GM12878 (cell line): ENCODE measurements at regions not wholly inside any gene's neighbourhood (a gene's known extent, or its start where the extent isn't known, plus 50 kb on each side); places are given as distances from the start of the nearest gene placed in this dataset.

ENCODE experiments used
- SMAD1 ChIP-seq: fragments of 450-650 bp; IDR thresholded peaks from 2 replicates; pipeline ENCODE4 v1.6.1; 2018; ENCODE audit warnings: mild to moderate bottlenecking, low read depth; ENCODE audit not compliant: partially characterized antibody
- TF ChIP-seq, protein P1 (sequence below): fragments of 450-650 bp; IDR thresholded peaks from 2 replicates; pipeline ENCODE4 v1.6.1; 2016; ENCODE audit warnings: mild to moderate bottlenecking, moderate library complexity, borderline replicate concordance
- TF ChIP-seq, protein P2 (sequence below): fragments of 450-650 bp; IDR thresholded peaks from 2 replicates; pipeline ENCODE4 v1.6.1; 2017; ENCODE audit warnings: low read depth, mild to moderate bottlenecking, moderate library complexity
- TF ChIP-seq, protein P3 (sequence below): fragments of 150-350 bp; IDR thresholded peaks from 2 replicates; pipeline ENCODE4 v1.6.1; 2016; ENCODE audit warnings: low read depth, low read length
- TF ChIP-seq, protein P4 (sequence below): fragments of 450-650 bp; IDR thresholded peaks from 2 replicates; pipeline ENCODE4 v1.6.1; 2017; ENCODE audit warnings: mild to moderate bottlenecking, moderate library complexity

DNA sequence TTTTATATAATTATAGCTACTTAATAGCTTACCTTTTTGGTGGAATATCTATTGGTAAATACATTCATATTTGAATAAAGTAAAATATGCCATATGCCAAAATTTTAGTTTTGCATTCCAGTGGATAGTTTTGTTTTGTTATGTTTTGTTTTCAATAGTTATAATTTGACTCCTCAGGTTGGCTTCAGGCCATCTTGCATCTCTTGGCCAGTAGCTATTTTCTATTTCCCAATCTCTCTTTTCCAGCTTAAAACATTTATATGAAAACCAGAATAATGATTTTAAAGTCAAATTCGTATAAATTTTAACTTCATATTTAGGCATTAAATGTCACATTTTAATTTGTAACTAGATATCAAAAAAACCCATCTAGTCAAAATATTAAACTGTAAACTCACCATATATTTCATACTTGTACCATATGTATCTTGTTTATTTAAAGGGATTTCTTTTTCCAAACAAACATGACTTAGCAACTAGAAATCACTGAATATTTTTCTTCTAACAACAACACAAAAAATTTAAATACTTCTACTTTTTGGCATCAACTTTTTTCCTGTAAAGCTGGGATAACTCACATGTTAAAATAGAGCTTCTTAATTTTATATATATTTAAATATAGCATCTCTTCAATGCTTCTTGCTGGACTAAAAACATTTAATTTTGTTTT, 1209.6 kb downstream of the PCDH7 start (continued):
- TF ChIP-seq, protein P1, sequence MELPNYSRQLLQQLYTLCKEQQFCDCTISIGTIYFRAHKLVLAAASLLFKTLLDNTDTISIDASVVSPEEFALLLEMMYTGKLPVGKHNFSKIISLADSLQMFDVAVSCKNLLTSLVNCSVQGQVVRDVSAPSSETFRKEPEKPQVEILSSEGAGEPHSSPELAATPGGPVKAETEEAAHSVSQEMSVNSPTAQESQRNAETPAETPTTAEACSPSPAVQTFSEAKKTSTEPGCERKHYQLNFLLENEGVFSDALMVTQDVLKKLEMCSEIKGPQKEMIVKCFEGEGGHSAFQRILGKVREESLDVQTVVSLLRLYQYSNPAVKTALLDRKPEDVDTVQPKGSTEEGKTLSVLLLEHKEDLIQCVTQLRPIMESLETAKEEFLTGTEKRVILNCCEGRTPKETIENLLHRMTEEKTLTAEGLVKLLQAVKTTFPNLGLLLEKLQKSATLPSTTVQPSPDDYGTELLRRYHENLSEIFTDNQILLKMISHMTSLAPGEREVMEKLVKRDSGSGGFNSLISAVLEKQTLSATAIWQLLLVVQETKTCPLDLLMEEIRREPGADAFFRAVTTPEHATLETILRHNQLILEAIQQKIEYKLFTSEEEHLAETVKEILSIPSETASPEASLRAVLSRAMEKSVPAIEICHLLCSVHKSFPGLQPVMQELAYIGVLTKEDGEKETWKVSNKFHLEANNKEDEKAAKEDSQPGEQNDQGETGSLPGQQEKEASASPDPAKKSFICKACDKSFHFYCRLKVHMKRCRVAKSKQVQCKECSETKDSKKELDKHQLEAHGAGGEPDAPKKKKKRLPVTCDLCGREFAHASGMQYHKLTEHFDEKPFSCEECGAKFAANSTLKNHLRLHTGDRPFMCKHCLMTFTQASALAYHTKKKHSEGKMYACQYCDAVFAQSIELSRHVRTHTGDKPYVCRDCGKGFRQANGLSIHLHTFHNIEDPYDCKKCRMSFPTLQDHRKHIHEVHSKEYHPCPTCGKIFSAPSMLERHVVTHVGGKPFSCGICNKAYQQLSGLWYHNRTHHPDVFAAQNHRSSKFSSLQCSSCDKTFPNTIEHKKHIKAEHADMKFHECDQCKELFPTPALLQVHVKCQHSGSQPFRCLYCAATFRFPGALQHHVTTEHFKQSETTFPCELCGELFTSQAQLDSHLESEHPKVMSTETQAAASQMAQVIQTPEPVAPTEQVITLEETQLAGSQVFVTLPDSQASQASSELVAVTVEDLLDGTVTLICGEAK: no peak
- TF ChIP-seq, protein P2, sequence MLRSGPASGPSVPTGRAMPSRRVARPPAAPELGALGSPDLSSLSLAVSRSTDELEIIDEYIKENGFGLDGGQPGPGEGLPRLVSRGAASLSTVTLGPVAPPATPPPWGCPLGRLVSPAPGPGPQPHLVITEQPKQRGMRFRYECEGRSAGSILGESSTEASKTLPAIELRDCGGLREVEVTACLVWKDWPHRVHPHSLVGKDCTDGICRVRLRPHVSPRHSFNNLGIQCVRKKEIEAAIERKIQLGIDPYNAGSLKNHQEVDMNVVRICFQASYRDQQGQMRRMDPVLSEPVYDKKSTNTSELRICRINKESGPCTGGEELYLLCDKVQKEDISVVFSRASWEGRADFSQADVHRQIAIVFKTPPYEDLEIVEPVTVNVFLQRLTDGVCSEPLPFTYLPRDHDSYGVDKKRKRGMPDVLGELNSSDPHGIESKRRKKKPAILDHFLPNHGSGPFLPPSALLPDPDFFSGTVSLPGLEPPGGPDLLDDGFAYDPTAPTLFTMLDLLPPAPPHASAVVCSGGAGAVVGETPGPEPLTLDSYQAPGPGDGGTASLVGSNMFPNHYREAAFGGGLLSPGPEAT: no peak
- TF ChIP-seq, protein P3, sequence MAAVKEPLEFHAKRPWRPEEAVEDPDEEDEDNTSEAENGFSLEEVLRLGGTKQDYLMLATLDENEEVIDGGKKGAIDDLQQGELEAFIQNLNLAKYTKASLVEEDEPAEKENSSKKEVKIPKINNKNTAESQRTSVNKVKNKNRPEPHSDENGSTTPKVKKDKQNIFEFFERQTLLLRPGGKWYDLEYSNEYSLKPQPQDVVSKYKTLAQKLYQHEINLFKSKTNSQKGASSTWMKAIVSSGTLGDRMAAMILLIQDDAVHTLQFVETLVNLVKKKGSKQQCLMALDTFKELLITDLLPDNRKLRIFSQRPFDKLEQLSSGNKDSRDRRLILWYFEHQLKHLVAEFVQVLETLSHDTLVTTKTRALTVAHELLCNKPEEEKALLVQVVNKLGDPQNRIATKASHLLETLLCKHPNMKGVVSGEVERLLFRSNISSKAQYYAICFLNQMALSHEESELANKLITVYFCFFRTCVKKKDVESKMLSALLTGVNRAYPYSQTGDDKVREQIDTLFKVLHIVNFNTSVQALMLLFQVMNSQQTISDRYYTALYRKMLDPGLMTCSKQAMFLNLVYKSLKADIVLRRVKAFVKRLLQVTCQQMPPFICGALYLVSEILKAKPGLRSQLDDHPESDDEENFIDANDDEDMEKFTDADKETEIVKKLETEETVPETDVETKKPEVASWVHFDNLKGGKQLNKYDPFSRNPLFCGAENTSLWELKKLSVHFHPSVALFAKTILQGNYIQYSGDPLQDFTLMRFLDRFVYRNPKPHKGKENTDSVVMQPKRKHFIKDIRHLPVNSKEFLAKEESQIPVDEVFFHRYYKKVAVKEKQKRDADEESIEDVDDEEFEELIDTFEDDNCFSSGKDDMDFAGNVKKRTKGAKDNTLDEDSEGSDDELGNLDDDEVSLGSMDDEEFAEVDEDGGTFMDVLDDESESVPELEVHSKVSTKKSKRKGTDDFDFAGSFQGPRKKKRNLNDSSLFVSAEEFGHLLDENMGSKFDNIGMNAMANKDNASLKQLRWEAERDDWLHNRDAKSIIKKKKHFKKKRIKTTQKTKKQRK: no peak
- TF ChIP-seq, protein P4, sequence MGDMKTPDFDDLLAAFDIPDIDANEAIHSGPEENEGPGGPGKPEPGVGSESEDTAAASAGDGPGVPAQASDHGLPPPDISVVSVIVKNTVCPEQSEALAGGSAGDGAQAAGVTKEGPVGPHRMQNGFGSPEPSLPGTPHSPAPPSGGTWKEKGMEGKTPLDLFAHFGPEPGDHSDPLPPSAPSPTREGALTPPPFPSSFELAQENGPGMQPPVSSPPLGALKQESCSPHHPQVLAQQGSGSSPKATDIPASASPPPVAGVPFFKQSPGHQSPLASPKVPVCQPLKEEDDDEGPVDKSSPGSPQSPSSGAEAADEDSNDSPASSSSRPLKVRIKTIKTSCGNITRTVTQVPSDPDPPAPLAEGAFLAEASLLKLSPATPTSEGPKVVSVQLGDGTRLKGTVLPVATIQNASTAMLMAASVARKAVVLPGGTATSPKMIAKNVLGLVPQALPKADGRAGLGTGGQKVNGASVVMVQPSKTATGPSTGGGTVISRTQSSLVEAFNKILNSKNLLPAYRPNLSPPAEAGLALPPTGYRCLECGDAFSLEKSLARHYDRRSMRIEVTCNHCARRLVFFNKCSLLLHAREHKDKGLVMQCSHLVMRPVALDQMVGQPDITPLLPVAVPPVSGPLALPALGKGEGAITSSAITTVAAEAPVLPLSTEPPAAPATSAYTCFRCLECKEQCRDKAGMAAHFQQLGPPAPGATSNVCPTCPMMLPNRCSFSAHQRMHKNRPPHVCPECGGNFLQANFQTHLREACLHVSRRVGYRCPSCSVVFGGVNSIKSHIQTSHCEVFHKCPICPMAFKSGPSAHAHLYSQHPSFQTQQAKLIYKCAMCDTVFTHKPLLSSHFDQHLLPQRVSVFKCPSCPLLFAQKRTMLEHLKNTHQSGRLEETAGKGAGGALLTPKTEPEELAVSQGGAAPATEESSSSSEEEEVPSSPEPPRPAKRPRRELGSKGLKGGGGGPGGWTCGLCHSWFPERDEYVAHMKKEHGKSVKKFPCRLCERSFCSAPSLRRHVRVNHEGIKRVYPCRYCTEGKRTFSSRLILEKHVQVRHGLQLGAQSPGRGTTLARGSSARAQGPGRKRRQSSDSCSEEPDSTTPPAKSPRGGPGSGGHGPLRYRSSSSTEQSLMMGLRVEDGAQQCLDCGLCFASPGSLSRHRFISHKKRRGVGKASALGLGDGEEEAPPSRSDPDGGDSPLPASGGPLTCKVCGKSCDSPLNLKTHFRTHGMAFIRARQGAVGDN: no peak
- no peak for TF ChIP-seq SMAD1
